Gastrocnemius medialis (tissue), 4 donors: ENCODE measurements at regions not wholly inside any gene's neighbourhood (a gene's known extent, or its start where the extent isn't known, plus 50 kb on each side); places are given as distances from the start of the nearest gene placed in this dataset.

Experiments
- CTCF ChIP-seq, 5 experiments: fragments of 450-650 bp in 3 of 5; fragments of 200-600 bp in 2 of 5; sonication (generic) in 2 of 5; IDR thresholded peaks in 4 of 5; conservative IDR thresholded peaks in 1 of 5; 1 replicate in 4 of 5; 2 replicates in 1 of 5; pipeline ENCODE4 v1.5.1; 2016 to 2019; ENCODE audit warnings: antibody characterized with exemption in 5 of 5, mild to moderate bottlenecking in 3 of 5, moderate library complexity in 3 of 5
- POLR2A ChIP-seq, 2 donors: fragments of 450-650 bp; IDR thresholded peaks; one replicate each; pipeline ENCODE4 v1.6.1; 2017; ENCODE audit warnings: antibody characterized with exemption in 2 of 2, mild to moderate bottlenecking in 2 of 2, moderate library complexity in 2 of 2

GRCh38 chr21:30947141-30947540 is 65.8 kb upstream of the KRTAP11-1 start:
- TF ChIP-seq CTCF (IDR thresholded peaks at IDR 0.05 in 4 of 5, conservative IDR thresholded peaks at IDR 0.05 in 1 of 5) (no peak), POLR2A (IDR thresholded peaks at IDR 0.05) (no peak)
